Esophagus squamous epithelium (tissue), 5 donors: ENCODE measurements at regions not wholly inside any gene's neighbourhood (a gene's known extent, or its start where the extent isn't known, plus 50 kb on each side); places are given as distances from the start of the nearest gene placed in this dataset.

Source experiments
- DNase-seq: peaks from one replicate; lab custom pipeline; 2025; lab: John Stamatoyannopoulos, UW
- H3K27ac ChIP-seq, 4 donors: fragments of 200-600 bp; sonication (generic); one replicate each; pipeline ENCODE4 v1.5.1; 2016 to 2019; ENCODE audit warnings: mild to moderate bottlenecking in 1 of 4
- H3K27me3 ChIP-seq, 4 donors: fragments of 200-600 bp; sonication (generic); 1 replicate in 3 of 4; 2 replicates in 1 of 4; pipeline versions ENCODE4 v1.5.1 to v1.6.0; 2017 to 2021; ENCODE audit warnings: antibody characterized with exemption in 1 of 4
- H3K36me3 ChIP-seq, 3 donors: fragments of 200-600 bp; sonication (generic); one replicate each; pipeline ENCODE4 v1.5.1; 2016 to 2019
- H3K4me1 ChIP-seq, 3 donors: fragments of 200-600 bp; sonication (generic); one replicate each; pipeline ENCODE4 v1.5.1; 2017 to 2019
- H3K4me3 ChIP-seq, 4 donors: fragments of 200-600 bp; sonication (generic); 1 replicate in 3 of 4; 2 replicates in 1 of 4; pipeline ENCODE4 v1.5.1; 2016 to 2019; ENCODE audit warnings: mild to moderate bottlenecking in 2 of 4, moderate library complexity in 1 of 4
- H3K9me3 ChIP-seq, 3 donors: fragments of 200-600 bp; sonication (generic); one replicate each; pipeline ENCODE4 v1.5.1; 2016 to 2019
- POLR2A ChIP-seq, 4 donors: fragments of 450-650 bp; IDR thresholded peaks; one replicate each; pipeline ENCODE4 v1.6.1; 2017; ENCODE audit warnings: antibody characterized with exemption in 4 of 4, mild to moderate bottlenecking in 4 of 4, moderate library complexity in 3 of 4
- WGBS, 2 donors: methylation state at CpG; one replicate each; pipeline ENCODE4 v1.1.5; 2018; 5-methylcytosine and 5-hydroxymethylcytosine counted together
- intact Hi-C: fragments of 100-400 bp; cut with DNase I; formaldehyde crosslinking; loops from one replicate; pipeline ENCODE4 v1.15.0; 2022
- TF ChIP-seq, protein P1 (sequence below), 6 experiments: fragments of 450-650 bp in 4 of 6; fragments of 200-600 bp in 2 of 6; sonication (generic) in 2 of 6; IDR thresholded peaks; one replicate each; pipeline ENCODE4 v1.5.1; 2016 to 2019; ENCODE audit warnings: antibody characterized with exemption in 6 of 6, mild to moderate bottlenecking in 4 of 6, moderate library complexity in 4 of 6
- donor health status: DM: yes; HTN: yes; CAD: no.

DNA sequence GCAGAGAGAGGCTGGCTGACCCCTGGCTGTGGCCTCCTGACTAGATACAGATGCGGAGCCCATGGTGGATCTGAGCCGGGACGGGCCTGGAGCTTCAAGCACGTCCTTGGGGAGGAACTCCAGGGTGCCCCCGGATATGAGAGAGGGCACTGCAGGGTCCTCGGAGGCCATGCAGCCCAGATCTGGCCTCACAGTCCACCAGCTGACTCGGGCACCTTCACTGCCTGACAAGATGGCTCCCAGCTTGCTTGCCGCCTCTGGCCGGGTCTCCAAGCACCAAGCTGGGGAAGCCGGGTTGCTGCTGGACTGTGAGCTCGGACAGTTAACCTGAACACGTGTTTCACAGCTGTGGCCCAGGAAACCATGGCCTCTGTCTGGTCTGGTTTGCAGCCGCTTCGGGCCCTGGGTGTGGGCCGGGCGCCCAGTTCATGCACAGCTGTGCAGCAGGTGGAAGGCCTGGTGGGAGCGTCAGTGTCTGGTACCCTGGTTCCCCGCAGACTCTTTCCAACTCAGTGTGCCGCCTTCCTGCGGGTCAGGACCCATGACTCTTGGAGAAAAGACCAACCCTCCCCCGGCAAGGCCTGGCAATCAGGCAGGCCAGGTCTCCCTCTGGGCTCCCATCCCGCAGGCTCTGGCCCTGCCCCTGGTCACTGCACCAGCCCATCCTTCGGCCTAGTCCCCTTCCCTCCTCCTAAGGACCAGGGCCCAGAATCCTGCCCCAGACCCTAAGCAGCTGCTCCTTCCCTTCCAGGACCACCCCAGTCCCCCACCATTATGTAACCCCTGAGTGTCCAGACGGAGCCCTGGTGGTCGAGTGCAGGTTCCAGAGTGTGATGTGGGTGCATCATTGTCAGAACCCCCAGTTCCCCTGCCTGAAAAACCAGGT is 74.6 kb upstream of the OTOS start:
- peaks cover 0 to 47% (median 0%) of the 10 kb centered on the region in 4 donors for H3K27me3 ChIP-seq
- H3K4me1 ChIP-seq: no peaks in the 10 kb centered on the region
- no peak overlapping the region for H3K27ac ChIP-seq
- H3K36me3 ChIP-seq: no peaks in the 10 kb centered on the region
- TF ChIP-seq POLR2A (IDR thresholded peaks at IDR 0.05): no peak
- TF ChIP-seq, protein P1, sequence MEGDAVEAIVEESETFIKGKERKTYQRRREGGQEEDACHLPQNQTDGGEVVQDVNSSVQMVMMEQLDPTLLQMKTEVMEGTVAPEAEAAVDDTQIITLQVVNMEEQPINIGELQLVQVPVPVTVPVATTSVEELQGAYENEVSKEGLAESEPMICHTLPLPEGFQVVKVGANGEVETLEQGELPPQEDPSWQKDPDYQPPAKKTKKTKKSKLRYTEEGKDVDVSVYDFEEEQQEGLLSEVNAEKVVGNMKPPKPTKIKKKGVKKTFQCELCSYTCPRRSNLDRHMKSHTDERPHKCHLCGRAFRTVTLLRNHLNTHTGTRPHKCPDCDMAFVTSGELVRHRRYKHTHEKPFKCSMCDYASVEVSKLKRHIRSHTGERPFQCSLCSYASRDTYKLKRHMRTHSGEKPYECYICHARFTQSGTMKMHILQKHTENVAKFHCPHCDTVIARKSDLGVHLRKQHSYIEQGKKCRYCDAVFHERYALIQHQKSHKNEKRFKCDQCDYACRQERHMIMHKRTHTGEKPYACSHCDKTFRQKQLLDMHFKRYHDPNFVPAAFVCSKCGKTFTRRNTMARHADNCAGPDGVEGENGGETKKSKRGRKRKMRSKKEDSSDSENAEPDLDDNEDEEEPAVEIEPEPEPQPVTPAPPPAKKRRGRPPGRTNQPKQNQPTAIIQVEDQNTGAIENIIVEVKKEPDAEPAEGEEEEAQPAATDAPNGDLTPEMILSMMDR (IDR thresholded peaks at IDR 0.05): no peak
- 89 to 96% methylated on average over 9 to 13 of the region's 25 CpGs for WGBS, 2 donors
- no peaks in the 10 kb centered on the region for H3K9me3 ChIP-seq
- no peak overlapping the region for H3K4me3 ChIP-seq
- intact Hi-C loops: no loop called here
- DNase-seq: no peak

DNA sequence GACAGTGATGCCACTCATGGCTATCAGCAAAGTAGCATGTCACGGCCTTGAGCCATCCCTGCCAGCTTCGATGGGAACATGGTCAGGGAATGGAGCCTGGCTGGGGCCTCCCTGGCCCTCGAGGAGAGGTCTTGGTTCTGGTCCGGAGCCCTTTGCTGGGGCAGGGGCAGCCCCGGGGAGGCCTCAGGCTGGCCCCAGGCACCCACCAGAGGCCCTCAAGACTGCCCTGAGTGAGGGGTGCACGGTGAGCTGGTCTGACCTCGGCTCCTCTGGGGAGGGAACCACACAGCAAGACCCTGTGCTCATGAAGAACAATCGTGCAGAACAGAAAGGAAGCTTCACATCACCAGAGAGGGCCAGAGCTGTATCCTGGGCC is 75.2 kb upstream of the OTOS start:
- no peak for DNase-seq
- no peak overlapping the region for H3K27ac ChIP-seq
- no peak overlapping the region for H3K4me3 ChIP-seq
- TF ChIP-seq, protein P1 (IDR thresholded peaks at IDR 0.05): no peak
- no peak for TF ChIP-seq POLR2A (IDR thresholded peaks at IDR 0.05)
- H3K36me3 ChIP-seq: no peaks in the 10 kb centered on the region
- H3K4me1 ChIP-seq: no peaks in the 10 kb centered on the region
- intact Hi-C loops: no loop called here
- no peaks in the 10 kb centered on the region for H3K9me3 ChIP-seq
- peaks cover 0 to 43% (median 0%) of the 10 kb centered on the region in 4 donors for H3K27me3 ChIP-seq
- 100% methylated on average over 2 of the region's 8 CpGs; no CpG with 5 or more reads in 1 of the 2 donors for WGBS, 2 donors

DNA sequence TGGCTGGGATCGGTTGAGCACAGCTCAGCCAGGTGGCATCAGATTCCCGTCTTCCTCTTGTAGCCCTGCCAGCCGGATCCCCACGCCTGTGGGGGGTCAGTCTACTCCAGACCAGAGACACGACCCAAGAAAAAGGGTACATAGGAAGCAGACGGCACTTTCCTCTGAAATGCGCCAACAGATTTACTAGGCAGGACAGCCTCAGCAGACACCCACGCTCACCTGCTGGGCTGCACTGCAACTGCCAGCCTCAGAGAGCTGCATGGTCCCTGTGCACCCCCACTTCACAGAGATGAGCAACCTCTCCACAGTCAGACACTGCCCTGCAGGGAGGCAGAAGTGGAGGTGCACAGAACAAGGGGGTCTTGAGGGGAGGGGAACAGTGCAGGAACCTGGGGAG is 75.7 kb upstream of the OTOS start:
- peaks cover 0 to 41% (median 0%) of the 10 kb centered on the region in 4 donors for H3K27me3 ChIP-seq
- H3K4me1 ChIP-seq: no peaks in the 10 kb centered on the region
- no peaks in the 10 kb centered on the region for H3K9me3 ChIP-seq
- intact Hi-C loops: no loop called here
- DNase-seq: no peak
- no peaks in the 10 kb centered on the region for H3K36me3 ChIP-seq
- no peak for TF ChIP-seq POLR2A (IDR thresholded peaks at IDR 0.05)
- TF ChIP-seq, protein P1 (IDR thresholded peaks at IDR 0.05): no peak
- 68% methylated on average over 5 of the region's 8 CpGs; no CpG with 5 or more reads in 1 of the 2 donors for WGBS, 2 donors
- no peak overlapping the region for H3K27ac ChIP-seq
- no peak overlapping the region for H3K4me3 ChIP-seq

DNA sequence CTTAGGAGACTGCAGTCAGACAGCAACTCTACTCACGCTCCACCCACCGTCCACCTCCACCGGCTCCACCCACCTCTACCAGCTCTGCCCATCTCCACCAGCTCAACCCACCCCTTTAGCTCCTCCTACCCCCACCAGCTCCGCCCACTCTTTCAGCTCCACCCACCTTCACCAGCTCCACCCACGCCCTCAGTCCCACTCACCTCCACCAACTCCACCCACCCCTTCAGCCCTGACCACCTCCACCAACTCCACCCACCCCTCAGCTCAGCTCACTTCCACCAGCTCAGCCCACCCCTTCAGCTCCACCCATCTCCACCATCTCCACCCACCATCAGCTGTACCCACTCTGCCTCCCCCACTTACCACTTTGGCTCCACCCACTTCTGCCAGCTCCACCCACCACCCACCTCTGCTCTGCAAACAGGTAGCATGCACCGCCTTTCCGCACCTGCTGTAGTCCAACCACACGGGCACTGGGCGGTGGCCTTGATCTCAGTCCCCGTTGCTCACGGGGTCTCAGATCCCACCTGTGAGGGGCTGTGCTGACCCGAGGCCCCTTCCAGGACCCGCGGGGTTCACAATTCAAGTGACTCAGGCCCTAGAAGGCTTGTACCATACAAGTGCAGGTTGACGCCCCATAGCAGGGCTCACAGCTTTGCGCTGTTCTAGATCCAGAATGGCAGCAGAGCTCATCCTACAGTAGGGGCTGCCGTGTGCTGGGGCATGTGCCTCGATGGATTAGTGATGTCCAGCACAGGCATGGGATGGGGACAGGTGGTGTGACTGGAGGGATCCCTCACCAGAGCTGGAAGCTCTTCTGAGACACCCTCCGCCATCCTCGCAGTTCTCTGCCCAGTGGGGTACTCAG is 77.2 kb upstream of the OTOS start:
- TF ChIP-seq POLR2A (IDR thresholded peaks at IDR 0.05): no peak
- TF ChIP-seq, protein P1 (IDR thresholded peaks at IDR 0.05): no peak
- intact Hi-C loops: no loop called here
- DNase-seq: no peak
- Histone ChIP-seq H3K4me3 (no peak overlapping the region), H3K27me3 (peaks cover 0 to 35% (median 0%) of the 10 kb centered on the region in 4 donors), H3K9me3 (no peaks in the 10 kb centered on the region), H3K27ac (no peak overlapping the region), H3K4me1 (no peaks in the 10 kb centered on the region), H3K36me3 (no peaks in the 10 kb centered on the region)
- 77 to 85% methylated on average over 10 to 13 of the region's 20 CpGs for WGBS, 2 donors
